GM21360 (cell line): ENCODE measurements at regions not wholly inside any gene's neighbourhood (a gene's known extent, or its start where the extent isn't known, plus 50 kb on each side); places are given as distances from the start of the nearest gene placed in this dataset.

Source experiments
- ATAC-seq: cut with Tn5 transposase; IDR thresholded peaks from one replicate; pipeline ENCODE4 v1.9.1; 2021; ENCODE audit warnings: mild to moderate bottlenecking, moderate library complexity; ENCODE audit not compliant: unreplicated experiment

DNA sequence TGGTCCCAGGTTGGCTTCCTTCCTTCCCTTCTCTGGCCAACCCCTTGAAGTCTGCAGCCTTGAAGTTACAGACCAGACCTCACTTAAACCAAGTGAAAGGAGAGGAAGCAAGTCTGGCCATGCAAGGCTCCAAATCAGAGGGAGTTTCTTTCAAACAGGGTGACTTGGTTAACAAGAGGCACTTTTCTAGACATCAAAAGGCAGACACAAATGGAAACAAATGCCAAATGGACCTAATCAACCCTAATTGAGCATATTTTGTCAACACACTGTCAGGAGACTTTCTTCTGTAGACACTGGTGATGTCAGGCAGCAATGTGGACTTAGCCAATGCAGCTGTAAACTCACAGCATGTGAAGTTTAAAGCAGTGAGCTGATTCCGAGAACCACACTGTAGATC lies 282.7 kb upstream of the FZD8 start:
- no peak for ATAC-seq

DNA sequence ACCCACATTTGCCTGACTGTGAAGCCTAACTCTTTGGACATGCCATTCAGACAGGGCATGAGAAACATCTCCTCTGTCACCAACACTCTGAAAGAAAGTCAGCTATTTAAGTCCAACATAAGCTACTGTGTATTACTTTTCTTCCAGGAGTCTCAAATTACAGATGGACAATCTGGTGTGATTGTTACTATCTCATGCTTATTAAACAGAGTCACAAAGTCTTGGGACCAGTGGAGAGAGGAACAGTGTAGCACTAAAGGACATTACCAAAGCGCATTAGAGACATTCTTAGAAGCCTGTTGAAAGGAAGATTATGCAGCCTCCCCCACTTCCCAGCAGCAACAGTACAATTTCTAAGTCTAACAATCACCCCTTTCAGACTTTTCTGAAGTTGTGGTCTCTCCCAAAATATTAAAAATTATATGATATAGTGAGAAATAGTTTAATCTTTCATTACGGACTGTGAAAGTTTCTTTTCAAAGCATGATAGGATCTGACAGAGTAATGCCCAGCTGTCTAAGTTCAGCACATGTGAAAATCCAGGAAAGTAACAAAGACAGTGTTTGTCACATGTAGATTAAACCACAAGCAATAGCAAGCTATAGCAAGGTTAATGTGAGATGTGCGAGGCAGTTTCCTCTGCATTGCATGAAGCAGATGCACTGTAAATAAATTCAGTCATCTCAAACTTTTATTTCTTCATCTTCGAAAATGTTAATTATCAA lies 280.9 kb upstream of the FZD8 start:
- ATAC-seq: no peak

- no peak for ATAC-seq
Observed at GRCh38 chr10:35921866-35922350, 279.8 kb upstream of the FZD8 start.

GRCh38 chr10:35916791-35917190 lies 274.7 kb upstream of the FZD8 start:
- no peak for ATAC-seq

DNA sequence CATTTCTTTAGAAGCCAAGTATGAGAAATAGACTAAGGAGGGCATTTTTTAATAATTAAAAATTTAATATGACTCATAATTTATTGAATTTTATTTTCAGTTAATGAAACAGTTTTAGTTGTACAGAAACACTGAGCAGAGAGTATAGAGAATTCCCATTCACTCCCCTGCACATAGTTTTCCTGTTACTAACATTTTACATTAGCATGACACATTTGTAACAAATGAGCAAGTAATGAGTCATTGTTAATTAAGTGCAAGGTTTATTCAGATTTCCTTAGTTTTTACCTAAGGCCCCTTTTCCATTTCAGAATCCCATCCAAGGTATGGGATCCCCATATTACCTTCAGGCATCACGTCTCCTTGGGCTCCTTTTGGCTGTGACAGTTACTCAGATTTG lies 271.5 kb upstream of the FZD8 start:
- ATAC-seq: no peak

GRCh38 chr10:35912615-35913569 lies 270.8 kb upstream of the FZD8 start:
- ATAC-seq: no peak

GRCh38 chr10:35911954-35912353 lies 269.9 kb upstream of the FZD8 start:
- ATAC-seq: no peak

DNA sequence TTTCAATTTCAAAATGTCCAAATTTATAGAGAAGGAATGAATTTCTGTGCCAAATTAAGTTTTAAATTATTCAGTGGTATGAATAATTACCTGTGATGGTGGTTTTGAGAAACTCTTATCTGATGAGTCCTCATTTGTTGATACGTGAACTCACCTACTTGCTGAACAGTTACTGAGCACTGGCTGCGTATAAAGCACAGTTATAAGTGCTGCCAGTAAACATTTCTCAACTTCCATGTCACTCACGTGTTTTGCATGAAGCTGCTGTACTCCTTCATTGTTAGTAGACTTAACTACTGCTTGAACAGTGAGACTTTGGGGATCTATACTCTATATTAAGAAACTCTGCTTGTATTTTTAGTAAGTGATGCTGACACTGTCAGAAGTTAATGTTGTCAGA lies 269.1 kb upstream of the FZD8 start:
- no peak for ATAC-seq

DNA sequence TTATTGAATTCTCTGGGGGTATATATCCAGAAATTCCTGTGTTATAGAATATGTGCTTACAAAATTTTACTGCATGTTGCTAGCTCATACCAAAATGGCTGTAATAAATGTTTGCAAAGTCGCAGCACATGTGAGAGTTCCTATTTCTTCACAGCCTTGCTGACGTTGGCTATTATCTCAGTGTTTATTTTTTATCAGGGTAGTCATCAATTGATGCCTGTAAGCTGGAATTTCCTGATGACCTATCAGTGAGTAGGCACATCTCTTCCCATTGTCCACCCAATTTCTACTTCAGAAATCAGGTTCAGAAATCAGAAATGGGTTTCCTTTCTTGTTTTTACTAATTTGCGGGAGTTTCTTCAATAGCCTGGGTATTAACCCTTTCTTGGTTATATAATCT lies 268.1 kb upstream of the FZD8 start:
- ATAC-seq: no peak

DNA sequence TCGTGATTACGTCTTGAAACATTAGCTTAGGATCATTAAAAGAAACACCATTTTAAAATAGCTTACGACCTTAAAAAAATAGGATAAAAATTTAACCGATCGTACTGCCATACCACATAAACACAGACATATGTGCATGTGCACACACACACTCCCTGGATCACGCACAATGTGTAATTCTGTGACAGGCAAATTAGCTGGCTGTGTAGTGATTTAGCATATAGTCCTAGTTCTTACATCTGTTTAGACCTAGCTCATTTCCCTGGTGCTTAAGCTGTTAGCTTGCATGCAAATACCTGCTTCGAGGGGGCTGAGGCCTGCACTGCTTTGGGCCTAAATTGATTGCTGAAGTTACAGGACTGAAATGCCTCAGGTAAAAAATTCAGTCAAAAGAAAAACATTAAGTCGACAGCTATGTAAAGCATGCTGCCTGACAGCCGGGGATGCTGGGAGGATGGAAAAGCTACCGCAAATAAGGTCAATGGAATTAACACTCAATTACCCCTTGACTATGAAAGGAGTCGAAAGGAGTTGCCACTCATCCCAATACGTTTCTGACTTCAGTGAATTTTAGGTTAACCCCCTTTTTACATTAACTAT lies 267.1 kb upstream of the FZD8 start:
- no peak for ATAC-seq

DNA sequence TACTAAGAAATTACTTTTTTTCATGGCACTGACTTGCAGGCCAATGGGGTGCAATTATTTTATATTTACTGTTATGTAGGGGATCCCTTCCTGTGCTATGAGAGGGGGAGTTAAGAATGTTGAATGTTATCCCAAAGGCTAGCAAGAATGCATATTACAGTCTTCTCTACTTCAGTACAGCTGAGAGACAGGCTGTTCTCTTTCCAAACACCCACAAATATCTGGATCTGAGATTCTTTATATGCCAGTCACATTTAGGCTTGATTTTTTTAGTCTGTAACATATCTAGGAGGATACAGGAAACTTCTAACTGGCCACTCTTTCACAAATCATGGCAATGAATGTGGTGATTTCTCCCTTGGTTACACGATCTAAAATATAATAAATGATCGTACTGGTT lies 266.4 kb upstream of the FZD8 start:
- ATAC-seq: no peak

DNA sequence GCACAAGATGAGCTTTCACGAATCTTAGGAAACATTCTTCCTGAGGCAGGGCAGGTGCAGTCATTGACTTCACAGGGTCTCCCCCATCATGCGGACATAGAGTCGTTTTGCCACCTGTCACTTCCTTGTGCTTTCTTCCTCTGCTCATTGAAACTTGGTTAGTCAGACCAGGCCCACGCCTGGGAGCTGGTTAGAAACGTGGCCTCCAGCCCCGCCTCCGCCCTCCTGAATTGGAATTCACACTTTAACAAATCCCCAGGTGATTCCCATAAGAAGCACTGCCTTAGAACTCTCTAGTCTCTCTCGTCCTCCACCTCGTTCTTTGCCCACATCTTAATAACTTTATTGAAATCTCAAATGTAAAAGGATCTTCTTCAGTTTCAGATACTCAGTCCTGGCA lies 265.5 kb upstream of the FZD8 start:
- no peak for ATAC-seq

GRCh38 chr10:35906155-35906554 lies 264.1 kb upstream of the FZD8 start:
- ATAC-seq: no peak

DNA sequence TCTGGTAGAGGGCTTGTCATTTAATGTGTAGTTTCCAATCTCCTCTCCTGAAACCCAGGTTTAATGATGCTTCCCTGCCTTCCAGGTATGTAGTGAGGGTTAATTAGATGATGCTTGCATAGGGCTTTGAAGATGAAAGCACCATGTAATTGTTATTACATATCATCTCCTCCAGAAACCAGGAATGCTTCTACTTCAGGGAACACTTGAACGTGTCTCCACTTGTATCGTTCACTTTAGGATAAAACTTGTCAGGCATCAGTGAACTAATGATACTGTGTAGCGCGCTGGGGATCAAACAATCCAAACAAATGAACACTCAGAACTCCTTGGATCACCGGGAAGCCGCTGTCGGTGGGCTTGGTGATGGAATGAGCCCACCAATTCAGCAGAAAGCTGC lies 260.9 kb upstream of the FZD8 start:
- ATAC-seq: no peak

DNA sequence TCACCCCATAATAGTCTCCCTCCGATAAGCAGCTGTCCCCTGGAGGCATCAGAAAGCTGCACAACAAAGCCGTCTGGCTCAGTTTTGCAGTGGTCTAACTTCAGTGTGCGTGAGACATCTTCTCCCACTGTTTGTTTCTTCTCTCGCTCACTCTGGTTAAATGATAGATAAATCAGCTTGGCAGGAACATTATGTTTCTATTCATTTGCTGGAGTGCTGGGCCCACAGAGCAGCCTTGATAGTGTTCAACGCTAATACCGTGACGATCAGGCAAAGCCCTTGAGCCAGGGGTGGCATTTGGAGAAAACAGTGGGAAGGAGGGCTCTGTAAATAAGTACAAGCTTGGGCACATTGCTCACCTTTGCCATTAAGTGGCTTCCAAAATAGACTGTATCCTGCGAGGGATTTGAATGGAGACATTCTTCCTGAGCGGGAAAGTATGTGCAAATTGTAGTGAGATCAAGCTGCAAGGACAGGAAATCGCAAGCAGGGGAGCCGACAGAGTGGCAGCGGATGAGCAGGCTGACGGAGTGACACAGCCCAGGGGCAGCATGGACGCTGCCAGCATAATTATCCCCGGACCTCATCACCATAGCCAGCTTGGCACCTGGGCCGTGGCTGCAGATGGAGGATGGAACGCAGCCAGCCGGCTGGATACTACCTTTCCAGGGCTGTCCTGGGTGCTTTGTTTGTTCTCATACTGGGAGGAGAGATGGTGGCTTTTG lies 256.8 kb upstream of the FZD8 start:
- no peak for ATAC-seq

- ATAC-seq: no peak
Observed at GRCh38 chr10:35896001-35896400, 253.9 kb upstream of the FZD8 start.

DNA sequence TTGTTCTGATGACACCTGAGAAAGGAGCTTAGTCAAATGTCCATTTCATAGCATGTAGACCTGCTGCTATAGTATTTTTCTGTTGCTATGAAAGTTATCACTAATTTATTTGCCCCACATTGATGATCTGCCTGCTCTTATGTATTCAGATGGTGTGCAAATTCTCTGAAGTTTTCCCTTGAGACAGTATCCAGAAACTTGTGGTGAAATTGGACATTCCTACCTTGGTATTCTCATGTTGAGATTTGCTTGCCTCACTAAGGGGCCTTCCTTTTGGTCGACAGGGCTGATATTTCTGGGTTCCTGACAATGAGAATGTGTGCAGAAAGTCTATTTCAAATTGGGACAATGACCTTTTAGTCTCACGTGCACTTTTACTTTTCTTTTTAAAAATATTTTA lies 253.2 kb upstream of the FZD8 start:
- ATAC-seq: no peak

- no peak for ATAC-seq
Observed at GRCh38 chr10:35892526-35892925, 250.4 kb upstream of the FZD8 start.

- ATAC-seq: no peak
Observed at GRCh38 chr10:35890676-35891495, 248.8 kb upstream of the FZD8 start.
